OCI-M1 (cell line): ENCODE measurements at regions not wholly inside any gene's neighbourhood (a gene's known extent, or its start where the extent isn't known, plus 50 kb on each side); places are given as distances from the start of the nearest gene placed in this dataset.

ENCODE experiments used
- DNase-seq: peaks from one replicate; lab custom pipeline; 2025; lab: John Stamatoyannopoulos, UW

DNA sequence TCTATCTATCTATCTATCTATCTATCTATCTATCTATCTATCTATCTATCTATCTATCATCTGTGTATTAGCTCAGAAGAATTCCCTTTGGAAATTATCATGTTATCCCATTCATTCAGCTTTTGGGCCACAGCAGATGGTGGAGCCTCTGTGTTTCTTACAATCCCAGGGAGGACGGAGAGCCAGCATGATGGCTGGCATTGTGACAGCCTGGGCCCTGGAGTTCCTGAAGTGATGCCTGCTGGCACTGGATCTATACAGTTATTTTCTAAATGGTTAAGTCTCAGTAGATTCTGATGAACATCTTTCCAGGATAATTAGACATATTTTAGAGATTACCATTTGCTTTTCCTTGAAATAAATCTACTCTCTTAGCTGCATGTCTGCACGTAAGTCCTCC, 385.4 kb upstream of the NXPH2 start:
- no peak for DNase-seq

DNA sequence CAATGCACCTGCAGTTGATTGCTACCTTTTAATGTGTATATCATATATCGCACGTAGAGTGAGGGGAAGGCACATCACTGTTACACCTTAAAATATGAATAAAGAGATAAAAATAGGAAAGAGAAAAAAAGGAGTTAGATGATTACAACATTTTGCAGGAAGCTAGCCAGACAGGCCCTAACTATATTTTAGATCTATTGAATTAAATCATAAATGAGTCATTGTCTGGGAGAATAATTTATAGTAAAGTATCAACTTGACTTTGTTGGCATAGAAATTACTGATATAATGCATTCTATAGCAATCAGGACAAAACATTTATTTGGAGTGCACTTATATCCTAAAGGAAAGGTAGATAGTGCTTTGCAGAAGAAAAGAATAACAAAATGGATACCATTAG, 384.9 kb upstream of the NXPH2 start:
- DNase-seq: no peak

DNA sequence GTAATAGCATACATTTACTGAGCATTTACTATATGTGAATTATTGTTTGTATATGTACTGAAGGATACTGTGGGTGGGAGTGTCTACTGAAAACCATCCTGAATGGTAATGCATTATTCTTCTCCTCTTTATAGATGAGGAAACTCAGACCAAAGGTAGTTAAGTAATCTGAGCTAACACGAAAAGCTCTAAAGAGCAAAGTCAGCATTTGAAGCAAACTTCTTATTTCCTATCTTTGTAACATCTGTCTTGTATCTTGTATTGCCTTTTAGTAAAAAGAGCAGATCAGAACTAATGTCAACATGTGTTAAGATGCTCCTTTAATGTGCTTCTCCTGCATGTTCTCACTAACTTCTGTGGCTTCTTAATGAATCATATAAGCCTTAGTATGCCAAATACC, 382.8 kb upstream of the NXPH2 start:
- no peak for DNase-seq

DNA sequence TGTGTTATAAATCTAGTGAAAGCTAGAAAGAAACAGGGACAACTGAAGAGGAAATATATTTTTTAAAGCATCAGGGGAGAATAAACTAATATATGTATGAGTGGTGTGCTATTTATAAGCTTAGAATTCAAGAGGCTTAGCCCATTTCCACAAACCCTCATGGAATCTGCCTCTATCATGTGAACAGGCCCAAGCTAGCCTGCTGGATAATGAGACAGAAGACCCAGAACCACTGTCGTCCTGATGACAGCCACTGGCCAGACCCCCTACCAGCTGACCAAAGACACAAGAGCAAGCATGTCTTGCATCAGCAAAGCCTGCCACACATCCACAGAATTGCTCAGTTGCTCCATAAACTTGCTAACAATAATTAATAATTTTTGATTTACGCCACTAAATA, 382.3 kb upstream of the NXPH2 start:
- DNase-seq: no peak

DNA sequence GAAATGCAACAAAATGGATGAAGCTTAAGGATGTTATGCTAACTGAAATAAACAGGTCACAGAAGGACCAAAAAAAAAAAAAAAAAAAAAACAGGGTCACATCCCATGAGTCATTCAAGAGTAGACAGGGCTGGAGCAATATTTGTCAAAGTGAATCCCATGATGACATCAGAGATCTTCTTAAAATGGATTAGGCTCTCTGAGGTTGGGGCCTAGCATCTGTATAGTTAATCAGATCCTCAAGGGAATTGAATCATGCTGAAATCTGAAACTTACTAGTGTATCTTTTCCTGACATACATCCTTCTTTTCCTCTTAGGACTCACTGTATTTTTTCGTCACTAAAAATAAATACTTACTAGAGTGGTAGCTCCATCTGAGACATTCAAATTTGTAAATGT, 380.6 kb upstream of the NXPH2 start:
- no peak for DNase-seq

DNA sequence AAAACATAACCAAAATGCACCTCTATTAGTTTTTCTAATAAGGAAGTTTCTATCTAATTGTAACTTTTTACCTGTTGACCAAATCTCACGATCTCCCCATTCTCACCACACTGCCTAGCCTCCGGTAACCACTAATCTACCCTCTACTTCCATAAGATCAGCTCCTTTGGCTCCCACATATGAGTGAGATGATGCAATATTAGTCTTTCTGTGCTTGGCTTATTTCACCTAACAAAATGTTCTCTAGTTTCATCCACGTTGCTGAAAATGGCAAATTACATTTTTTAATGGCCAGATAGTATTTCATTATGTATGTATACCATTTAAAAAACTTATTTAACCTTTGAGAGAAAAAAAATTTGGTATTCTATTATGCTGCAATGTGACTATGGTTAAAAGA, 379.0 kb upstream of the NXPH2 start:
- DNase-seq: peak; percentile 5

DNA sequence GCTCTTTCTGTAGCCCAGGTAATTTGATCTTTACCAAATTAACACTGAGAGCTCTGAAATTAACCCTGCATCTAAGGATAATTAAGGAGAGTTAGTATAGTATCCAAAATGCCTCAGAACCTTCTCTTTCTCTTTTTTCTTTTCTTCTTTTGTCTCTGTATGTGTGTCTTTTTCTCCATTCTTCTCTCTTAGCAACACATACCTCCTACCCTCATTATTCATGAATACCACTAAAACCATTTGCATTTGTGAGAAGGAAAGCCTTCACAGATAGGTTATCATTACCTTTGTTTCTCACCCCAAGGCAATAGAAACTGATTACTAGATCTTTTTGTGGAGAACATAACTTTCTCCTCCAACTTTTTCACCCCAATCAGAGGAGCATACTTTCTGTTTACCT, 376.5 kb upstream of the NXPH2 start:
- DNase-seq: no peak

DNA sequence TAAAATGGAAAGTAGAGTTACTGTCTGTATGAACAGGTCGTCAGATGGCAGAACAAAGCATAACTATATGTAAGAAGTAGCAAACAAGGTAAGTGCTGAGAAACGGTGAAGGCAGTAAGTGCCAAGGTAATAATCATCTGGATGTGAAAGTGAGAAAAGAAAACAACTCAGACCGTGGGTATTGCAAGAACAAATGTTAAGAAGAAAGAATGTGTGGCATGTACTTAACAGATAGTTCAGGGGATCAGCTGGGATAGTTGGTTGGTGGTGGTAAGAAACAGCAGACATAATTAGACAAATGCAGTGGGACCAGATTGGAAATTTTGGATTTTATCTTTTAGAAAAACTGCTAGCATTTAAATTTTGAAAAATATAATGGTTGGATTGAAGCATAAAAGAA, 375.8 kb upstream of the NXPH2 start:
- DNase-seq: no peak

DNA sequence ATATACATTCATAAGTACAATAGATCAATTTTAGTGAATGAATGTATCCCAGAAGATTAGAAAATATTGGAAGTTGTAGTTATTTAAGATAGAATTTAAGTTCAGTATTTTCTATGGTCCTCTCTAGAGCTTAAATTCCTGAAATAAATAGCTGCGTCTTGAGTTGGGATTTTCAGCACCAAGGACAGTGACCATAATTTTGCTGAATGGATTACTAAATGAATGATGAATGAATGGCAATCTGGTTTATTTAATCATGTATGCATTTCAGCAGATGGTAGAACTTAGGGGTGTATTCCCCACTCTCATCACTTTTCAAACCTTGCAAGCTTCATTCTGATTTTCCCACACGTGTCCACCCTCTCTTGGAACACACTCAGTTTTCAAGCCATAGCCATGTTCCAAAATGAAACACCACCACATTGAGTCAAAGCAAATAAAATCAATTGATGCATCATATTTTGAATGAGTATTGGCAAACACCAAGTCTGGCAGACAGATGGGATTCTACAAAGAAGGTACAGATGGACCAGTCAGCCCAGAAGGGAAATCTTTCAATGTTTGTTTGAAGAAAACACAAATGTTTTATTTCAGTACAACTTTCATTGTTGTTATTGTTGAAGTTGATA, 362.2 kb upstream of the NXPH2 start:
- DNase-seq: peak; percentile 57

DNA sequence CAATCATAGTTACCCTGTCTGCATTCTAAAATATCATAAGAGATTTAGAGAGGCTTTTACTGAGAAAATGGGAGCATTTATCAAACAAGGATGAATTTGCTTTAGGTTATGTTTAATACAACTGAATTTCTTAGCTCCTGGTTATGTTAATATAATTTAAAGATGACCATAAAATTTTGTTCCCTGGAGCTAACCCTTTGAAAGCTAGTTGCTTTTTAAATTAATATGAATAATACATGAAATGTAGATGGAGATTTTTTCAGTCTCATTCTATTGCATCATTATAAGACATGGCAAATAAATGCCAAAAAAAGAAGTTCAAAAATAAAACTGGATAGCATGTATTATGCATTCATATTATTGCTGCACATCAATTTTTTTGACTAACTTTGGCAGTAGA, 344.1 kb upstream of the NXPH2 start:
- no peak for DNase-seq

DNA sequence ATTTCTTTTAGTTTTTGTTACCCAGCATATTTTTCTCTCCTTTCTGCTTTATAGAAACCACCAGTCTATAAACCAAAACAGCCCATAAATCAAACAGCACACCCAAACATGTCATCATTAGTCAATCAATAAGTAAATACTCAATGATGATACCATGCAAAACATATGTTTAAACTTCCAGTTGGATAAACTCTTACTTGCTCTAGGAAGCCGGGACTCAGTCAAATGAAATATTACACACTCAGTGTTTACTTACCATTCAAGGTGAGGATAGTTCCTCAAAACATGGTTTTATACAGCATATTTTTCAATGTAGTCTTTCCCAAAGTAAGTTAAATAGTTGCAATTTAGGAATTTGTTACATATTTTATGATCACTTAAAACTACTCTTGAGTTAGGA, 343.6 kb upstream of the NXPH2 start:
- no peak for DNase-seq

DNA sequence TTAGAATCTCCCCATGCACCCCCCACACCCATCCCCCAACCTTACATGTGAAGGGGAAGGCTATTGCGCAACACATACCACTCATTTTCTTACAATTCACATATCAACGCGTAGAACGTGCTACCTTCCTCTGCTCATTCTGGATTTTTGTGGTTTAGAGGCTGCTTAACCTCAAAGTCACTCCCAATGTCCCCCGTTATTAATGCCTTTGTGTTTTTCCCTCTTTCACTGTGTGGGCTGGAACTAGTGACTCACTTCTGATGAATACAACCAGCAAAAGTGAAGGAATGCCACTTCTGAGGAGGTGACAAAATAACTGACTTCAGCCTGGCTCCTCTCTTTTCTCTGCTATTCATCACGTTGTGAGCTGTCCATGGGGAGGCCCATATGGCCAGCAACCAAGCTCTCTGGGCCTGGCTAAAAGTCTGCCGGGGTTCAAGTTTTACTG, 342.5 kb upstream of the NXPH2 start:
- DNase-seq: peak; percentile 71

DNA sequence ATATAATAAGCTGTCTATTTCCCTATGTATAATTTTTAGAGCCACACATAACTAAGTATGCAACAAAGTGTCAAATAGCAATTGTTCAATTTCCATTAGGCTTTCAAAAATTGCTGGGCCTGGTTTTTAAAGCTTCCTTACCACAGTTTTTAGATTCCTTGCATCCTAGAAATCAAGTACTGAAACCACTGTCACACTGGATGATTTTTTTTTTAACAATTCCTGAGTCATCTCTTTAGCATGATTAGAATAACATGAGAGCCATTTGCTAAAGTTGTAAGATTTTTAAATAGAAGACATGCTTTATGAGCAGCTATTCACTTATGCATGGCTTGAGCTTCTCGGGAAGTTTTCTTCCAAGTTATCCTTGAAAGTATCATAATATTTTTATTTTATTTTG, 319.5 kb upstream of the NXPH2 start:
- DNase-seq: no peak

DNA sequence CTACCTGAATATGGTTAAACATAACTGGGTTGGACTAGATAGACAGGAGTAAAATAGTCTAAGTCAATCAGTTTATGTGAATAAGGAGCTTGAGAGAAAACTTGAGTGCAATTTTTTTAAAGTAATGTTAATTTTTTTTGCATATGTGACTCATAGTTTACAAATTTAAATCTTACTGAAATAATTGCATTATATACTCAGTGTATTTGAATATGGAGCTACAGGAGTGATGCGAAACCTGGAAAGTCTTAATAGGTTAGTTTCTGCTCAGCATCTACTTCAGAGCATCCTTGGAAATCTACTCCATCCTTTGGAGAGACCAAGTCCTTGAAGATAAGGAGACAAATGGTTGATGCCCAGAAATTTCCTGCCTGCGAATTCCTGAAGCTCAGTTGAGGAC, 318.8 kb upstream of the NXPH2 start:
- DNase-seq: no peak

DNA sequence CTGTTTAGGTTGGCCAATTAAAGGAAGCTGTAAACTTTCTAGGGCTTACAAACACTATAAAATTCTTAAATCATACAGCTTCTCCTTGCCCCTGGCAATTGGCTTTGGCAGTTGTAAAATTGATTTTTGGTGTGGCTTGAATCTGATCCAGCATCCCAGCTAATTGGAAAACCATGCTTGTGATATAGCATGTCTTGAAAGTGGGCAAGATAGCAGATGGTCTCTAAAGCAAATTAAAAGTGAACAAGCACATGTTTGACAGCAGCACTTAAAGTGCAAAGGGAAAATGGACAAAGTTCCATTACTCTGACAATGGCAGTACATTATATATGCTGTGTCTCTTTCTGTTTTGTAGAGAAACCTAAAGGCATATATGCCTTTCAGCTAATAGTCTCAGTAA, 302.9 kb upstream of the NXPH2 start:
- DNase-seq: no peak

DNA sequence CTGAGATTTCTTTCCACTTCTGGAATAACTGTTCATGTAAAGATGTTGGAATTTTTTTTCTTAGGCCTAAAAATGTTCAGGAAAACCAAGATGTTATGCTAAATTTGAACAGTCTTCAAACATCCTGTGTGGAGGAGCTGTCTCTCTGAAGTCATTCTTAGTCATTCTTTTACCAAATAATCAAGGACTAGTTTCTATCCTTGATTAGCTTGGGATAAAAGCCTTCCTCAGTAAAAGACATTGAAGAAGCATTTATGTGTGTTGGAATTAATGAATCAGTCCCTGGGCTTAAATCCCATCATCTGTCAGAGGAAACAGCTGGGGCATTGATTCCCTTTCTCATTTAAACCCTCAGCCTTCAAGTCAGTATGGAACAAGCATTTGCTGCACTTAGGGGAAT, 300.1 kb upstream of the NXPH2 start:
- DNase-seq: no peak

DNA sequence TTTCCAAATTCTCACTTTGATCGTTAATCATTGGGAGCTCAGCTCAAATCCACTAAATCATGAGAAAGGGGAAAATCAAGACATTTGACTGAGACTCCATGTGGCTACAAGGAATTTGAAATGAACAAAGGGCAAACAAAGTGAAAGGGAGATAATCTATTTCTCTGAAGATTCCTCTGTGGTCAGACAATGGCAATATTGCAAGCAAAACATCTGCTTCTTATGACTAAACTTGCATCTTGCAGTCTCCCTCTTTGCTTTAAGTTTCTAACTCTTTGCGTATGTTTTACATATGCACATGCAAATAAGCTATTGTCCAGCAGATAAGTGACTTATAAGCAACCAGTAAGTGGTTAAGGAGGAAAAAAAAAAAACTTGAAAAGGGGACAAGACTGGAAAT, 299.1 kb upstream of the NXPH2 start:
- DNase-seq: no peak

DNA sequence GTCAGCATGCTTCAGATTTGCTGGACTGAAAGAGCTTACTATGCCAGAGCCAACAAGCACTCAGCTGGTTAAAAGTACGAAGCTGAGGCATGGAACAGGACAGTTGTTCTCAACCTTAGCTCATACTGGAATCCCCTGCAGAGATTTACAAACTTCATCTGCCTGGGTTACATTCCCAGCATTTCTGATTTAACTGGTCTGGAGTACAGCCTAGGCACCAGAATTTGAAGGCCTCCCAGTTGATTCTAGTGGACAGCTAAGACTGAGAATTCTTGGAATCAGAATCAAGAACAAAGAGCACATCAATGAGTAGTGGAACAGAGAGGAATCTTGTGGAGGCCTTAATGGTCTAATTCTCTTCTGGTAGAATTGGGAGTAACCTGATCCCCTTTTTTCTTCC, 298.2 kb upstream of the NXPH2 start:
- no peak for DNase-seq

DNA sequence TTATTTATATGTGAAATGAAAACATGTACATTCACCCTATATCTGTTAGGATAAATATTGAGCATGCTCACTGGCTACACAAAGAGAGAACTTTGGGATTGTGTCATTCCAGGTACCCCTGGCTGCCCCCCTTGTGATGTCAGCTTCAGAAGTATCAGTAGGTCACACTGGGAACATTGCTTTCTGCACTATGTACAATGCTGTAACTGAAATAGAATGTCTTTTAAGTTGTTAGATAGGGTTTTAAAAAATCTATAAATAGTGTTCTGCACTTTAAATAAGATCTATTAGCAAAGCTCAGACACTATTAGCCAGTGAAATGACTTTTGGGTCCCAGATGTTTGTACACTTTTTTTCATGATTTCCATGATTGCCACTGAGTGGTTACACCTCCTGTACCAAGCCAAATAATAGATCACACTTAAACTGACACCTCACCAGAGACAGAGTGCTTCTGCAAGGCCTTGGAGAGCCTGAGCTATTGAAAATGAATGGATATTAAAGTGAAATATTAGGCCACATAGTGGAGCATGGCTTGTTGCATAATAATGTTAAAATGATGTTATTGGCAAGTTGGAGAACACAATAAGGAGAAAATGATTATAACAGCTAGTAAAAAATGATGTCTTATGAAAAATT, 297.0 kb upstream of the NXPH2 start:
- no peak for DNase-seq

DNA sequence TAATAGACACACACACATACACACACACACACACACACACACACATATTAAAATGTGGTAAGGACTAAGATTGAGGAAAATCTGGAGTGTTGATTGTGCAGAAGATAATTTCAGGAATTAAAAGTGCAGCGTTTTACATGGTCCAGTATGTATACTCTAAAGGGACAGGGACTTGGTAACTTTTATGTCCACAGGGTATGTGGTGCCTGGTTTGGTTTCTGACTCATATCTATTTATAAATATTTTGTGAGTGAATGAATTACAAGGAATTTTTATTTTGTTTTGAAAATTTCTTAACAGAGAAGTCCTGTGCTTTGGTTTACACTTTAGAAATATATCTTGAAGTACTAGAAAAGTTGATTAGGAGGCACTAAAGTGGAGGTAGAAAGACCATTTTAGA, 287.7 kb upstream of the NXPH2 start:
- DNase-seq: no peak

DNA sequence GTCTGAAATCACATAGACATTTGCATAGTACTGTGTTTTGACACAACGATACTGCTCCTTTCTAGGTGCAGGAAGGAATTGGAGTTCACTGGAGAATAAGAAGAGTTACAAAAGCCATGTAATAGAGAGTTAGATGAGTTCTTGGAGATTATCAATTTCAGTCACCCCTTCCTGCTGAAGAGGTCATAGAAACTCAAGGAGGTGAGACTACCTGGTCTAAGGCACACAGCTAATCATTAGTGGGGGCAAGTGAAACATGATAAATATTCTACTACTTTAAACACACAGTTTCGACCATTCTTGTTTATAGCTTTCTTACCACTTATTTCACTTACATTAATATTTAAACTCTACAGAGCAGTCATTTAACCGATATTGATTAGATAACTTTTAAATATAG, 286.9 kb upstream of the NXPH2 start:
- no peak for DNase-seq

DNA sequence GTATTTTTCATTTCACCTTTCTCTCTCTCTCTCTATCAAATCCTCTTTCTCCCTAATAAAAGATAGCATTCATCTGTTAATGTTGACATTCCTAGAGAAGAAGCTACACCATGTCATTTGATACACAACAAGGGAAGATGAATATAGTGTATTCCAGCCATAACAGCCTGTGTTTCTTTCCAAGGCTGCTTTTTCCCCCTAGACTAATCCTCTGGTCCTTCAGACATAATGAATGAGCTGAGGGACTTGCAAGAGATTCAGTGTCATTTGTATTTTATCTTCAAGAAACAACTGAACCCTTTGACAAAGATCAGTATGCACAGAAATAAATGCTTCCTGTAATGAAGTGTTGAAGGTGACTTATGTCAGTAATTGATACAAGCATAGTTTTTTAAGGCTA, 284.0 kb upstream of the NXPH2 start:
- DNase-seq: no peak

DNA sequence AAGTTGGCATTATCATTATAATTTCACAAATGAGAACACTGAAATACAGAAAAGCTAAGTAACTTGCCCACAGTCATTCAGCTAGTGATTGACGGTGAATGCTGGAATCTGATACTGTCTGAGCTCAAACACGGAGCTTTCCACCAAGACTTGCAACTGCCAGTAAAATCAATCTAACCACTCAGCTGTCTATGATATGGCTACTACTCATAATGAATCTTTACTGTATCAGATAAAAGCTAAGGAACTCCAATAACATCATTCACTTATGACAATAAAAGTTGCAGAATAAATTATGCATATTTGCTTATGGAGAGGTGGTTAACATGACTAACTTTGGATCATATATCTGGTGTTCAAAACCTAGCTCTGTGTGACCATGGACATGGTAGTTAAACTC, 279.4 kb upstream of the NXPH2 start:
- no peak for DNase-seq

DNA sequence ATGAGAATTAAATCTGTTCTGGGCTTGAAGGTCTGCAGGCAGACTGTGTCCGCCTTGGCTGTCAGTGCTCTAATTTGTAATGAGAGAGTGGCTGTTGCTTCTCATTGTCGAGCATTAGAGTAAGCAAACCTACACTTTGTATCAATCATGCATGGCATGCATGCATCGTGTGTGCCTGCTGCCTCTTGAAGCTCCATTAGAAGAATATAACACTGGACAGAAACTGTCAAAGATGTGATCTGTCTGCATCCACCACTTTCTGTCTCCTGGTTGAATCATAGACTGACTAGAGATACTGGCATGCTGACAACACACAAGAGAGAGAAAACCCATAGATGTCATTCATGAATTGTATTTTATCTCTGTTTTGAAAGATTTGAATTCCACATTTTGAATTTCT, 275.0 kb upstream of the NXPH2 start:
- DNase-seq: no peak
